HEK293 (cell line): ENCODE measurements at regions not wholly inside any gene's neighbourhood (a gene's known extent, or its start where the extent isn't known, plus 50 kb on each side); places are given as distances from the start of the nearest gene placed in this dataset.

ENCODE experiments used
- BCL11A ChIP-seq: fragments of 450-650 bp; formaldehyde crosslinking; IDR thresholded peaks from 2 replicates; pipeline ENCODE4 v1.5.1; 2016; ENCODE audit warnings: low read depth, missing biosample characterization, missing genetic modification characterization
- CTCF ChIP-seq: fragments of 450-650 bp; formaldehyde crosslinking; IDR thresholded peaks from 2 replicates; pipeline ENCODE4 v1.5.1; 2016; ENCODE audit warnings: missing biosample characterization, missing genetic modification characterization
- REST ChIP-seq: fragments of 450-650 bp; formaldehyde crosslinking; IDR thresholded peaks from 2 replicates; pipeline ENCODE4 v1.5.1; 2016; ENCODE audit warnings: missing biosample characterization, missing genetic modification characterization
- TCF7L2 ChIP-seq: IDR thresholded peaks from 2 replicates; pipeline ENCODE4 v1.6.1; 2011; ENCODE audit warnings: low read depth, mild to moderate bottlenecking, inconsistent platforms, low read length, moderate library complexity, borderline replicate concordance
- YY1 ChIP-seq: fragments of 450-650 bp; formaldehyde crosslinking; IDR thresholded peaks from 2 replicates; pipeline ENCODE4 v1.5.1; 2018; ENCODE audit warnings: missing biosample characterization, missing genetic modification characterization
- ZNF488 ChIP-seq: fragments of 450-650 bp; formaldehyde crosslinking; IDR thresholded peaks from 2 replicates; pipeline ENCODE4 v1.5.1; 2016; ENCODE audit warnings: missing biosample characterization, missing genetic modification characterization
- ZNF501 ChIP-seq: fragments of 450-650 bp; formaldehyde crosslinking; IDR thresholded peaks from 2 replicates; pipeline ENCODE4 v1.5.1; 2016; ENCODE audit warnings: missing biosample characterization, missing genetic modification characterization

GRCh38 chr10:91002656-91003055 is 81.8 kb upstream of the ANKRD1 start:
- TF ChIP-seq CTCF (tag by site-specific recombination) = no peak
- no peak for TF ChIP-seq ZNF488 (tag by site-specific recombination)
- no peak for TF ChIP-seq BCL11A (tag by site-specific recombination)
- no peak for TF ChIP-seq REST (tag by site-specific recombination)
- TF ChIP-seq TCF7L2 = no peak
- TF ChIP-seq YY1 (tag by site-specific recombination) = no peak
- TF ChIP-seq ZNF501 (tag by site-specific recombination) = no peak
